ENCODE measurements at regions not wholly inside any gene's neighbourhood (a gene's known extent, or its start where the extent isn't known, plus 50 kb on each side); places are given as distances from the start of the nearest gene placed in this dataset.

- 70% methylated on average over 34 of the region's 34 CpGs for whole genome bisulfite sequencing
Measured at GRCh38 chr1:5718831-5719632, 273.2 kb downstream of the NPHP4 start.

GRCh38 chr1:5717031-5717682, 275.1 kb downstream of the NPHP4 start:
- Histone ChIP-seq H3K36me3 (ENCODE audit: control insufficient read depth in 4 of 4, insufficient read depth in 3 of 4, low read depth in 1 of 4, low read length in 3 of 4) (no peaks in the 10 kb centered on the region), H3K27ac (ENCODE audit: low read depth in 1 of 2, low read length in 2 of 2) (no peak overlapping the region), H3K27me3 (ENCODE audit: control insufficient read depth in 4 of 4, insufficient read depth in 4 of 4, low read length in 3 of 4) (peaks cover 0 to 4% (median 2%) of the 10 kb centered on the region in 4 donors), H3K9ac (ENCODE audit: low read depth in 1 of 2, low read length in 2 of 2) (no peak overlapping the region), H3K4me3 (ENCODE audit: low read depth in 1 of 3, low read length in 3 of 3) (no peak overlapping the region), H3K9me3 (ENCODE audit: control insufficient read depth in 4 of 4, low read length in 3 of 4) (peaks cover 0 to 9% (median 3%) of the 10 kb centered on the region in 4 donors), H3K4me1 (ENCODE audit: control insufficient read depth in 4 of 4, insufficient read depth in 4 of 4, low read length in 3 of 4) (no peaks in the 10 kb centered on the region)
- DNase-seq (ENCODE audit: low spot score) = no peak
- WGBS = 58% methylated on average over 11 of the region's 11 CpGs
- no peak for TF ChIP-seq HNF4A (conservative IDR thresholded peaks at IDR 0.05)
- TF ChIP-seq REST (IDR thresholded peaks at IDR 0.05) = no peak
- no peak for TF ChIP-seq RAD21 (IDR thresholded peaks at IDR 0.05)
- TF ChIP-seq MAX (IDR thresholded peaks at IDR 0.05) = no peak
- TF ChIP-seq SP1 (IDR thresholded peaks at IDR 0.05) = no peak
- no peak for TF ChIP-seq JUND (IDR thresholded peaks at IDR 0.05)
- TF ChIP-seq HNF4G (IDR thresholded peaks at IDR 0.05) = no peak
- TF ChIP-seq TAF1 (conservative IDR thresholded peaks at IDR 0.05) = no peak
- no peak for TF ChIP-seq ZBTB33 (IDR thresholded peaks at IDR 0.05)
- no peak for TF ChIP-seq RXRA (IDR thresholded peaks at IDR 0.05)

More at GRCh38 chr1:5718831-5719632, 273.2 kb downstream of the NPHP4 start:
- no peak overlapping the region for H3K4me3 ChIP-seq (ENCODE audit: low read depth in 1 of 3, low read length in 3 of 3)
- no peak overlapping the region for H3K27ac ChIP-seq (ENCODE audit: low read depth in 1 of 2, low read length in 2 of 2)
- no peak for DNase-seq (ENCODE audit: low spot score)
- H3K4me1 ChIP-seq (ENCODE audit: control insufficient read depth in 4 of 4, insufficient read depth in 4 of 4, low read length in 3 of 4) = no peaks in the 10 kb centered on the region
- peaks cover 0 to 9% (median 3%) of the 10 kb centered on the region in 4 donors for H3K9me3 ChIP-seq (ENCODE audit: control insufficient read depth in 4 of 4, low read length in 3 of 4)
- TF ChIP-seq GABPA (IDR thresholded peaks at IDR 0.05 in 1 of 2, conservative IDR thresholded peaks at IDR 0.05 in 1 of 2) = no peak
- no peak for TF ChIP-seq RXRA (IDR thresholded peaks at IDR 0.05)
- no peak for TF ChIP-seq HNF4G (IDR thresholded peaks at IDR 0.05)
- TF ChIP-seq TAF1 (conservative IDR thresholded peaks at IDR 0.05) = no peak
- TF ChIP-seq FOXA2 (IDR thresholded peaks at IDR 0.05) = no peak
- TF ChIP-seq RAD21 (IDR thresholded peaks at IDR 0.05) = no peak
- TF ChIP-seq ATF3 (IDR thresholded peaks at IDR 0.05) = no peak
- TF ChIP-seq REST (IDR thresholded peaks at IDR 0.05) = no peak
- TF ChIP-seq EGR1 (IDR thresholded peaks at IDR 0.05; ENCODE audit: low read depth in 2 of 2) = no peak
- no peak for TF ChIP-seq MAX (IDR thresholded peaks at IDR 0.05)
- peaks cover 0 to 2% (median 0%) of the 10 kb centered on the region in 4 donors for H3K27me3 ChIP-seq (ENCODE audit: control insufficient read depth in 4 of 4, insufficient read depth in 4 of 4, low read length in 3 of 4)
- H3K36me3 ChIP-seq (ENCODE audit: control insufficient read depth in 4 of 4, insufficient read depth in 3 of 4, low read depth in 1 of 4, low read length in 3 of 4) = no peaks in the 10 kb centered on the region
- no peak overlapping the region for H3K9ac ChIP-seq (ENCODE audit: low read depth in 1 of 2, low read length in 2 of 2)
